Neural cell (in vitro differentiated cells): ENCODE measurements at regions not wholly inside any gene's neighbourhood (a gene's known extent, or its start where the extent isn't known, plus 50 kb on each side); places are given as distances from the start of the nearest gene placed in this dataset.

ENCODE experiments used
- H2AFZ ChIP-seq: fragments of 200-600, 300-800 bp; sonication (generic), shearing (Covaris generic); 2 replicates; pipeline ENCODE4 v1.6.0; 2014; ENCODE audit warnings: low read depth, mild to moderate bottlenecking, antibody characterized with exemption, low read length, moderate library complexity
- H3F3A ChIP-seq: fragments of 200-600 bp; shearing (Covaris generic); 2 replicates; pipeline ENCODE4 v1.6.1; 2016; ENCODE audit warnings: mild to moderate bottlenecking, moderate library complexity, mixed read lengths, antibody characterized with exemption, low read length; ENCODE audit not compliant: insufficient read depth, poor library complexity, severe bottlenecking
- H3K27ac ChIP-seq: fragments of 200-600, 300-800 bp; sonication (generic), shearing (Covaris generic); 2 replicates; pipeline ENCODE4 v1.5.1; 2014; ENCODE audit warnings: mild to moderate bottlenecking, low read length, moderate library complexity
- H3K27me3 ChIP-seq: fragments of 300-800, 200-600 bp; sonication (generic), shearing (Covaris generic); 2 replicates; pipeline ENCODE4 v1.6.0; 2014; ENCODE audit warnings: mild to moderate bottlenecking, low read depth, low read length, moderate library complexity; ENCODE audit not compliant: insufficient read depth
- H3K36me3 ChIP-seq: fragments of 300-800, 200-600 bp; sonication (generic), shearing (Covaris generic); 2 replicates; pipeline ENCODE4 v1.5.1; 2014; ENCODE audit warnings: mild to moderate bottlenecking, antibody characterized with exemption, low read length, moderate library complexity; ENCODE audit not compliant: insufficient read depth
- H3K4me2 ChIP-seq: fragments of 300-800, 200-600 bp; sonication (generic), shearing (Covaris generic); 2 replicates; pipeline ENCODE4 v1.6.0; 2014; ENCODE audit warnings: mild to moderate bottlenecking, low read length
- H3K4me3 ChIP-seq: fragments of 300-800, 200-600 bp; sonication (generic), shearing (Covaris generic); 2 replicates; pipeline ENCODE4 v1.5.1; 2014; ENCODE audit warnings: mild to moderate bottlenecking, low read length, moderate library complexity
- H3K79me2 ChIP-seq: fragments of 200-600 bp; shearing (Covaris generic); replicated peaks from 2 replicates; pipeline ENCODE4 v1.6.0; 2014; ENCODE audit warnings: mild to moderate bottlenecking, low read length, moderate library complexity; ENCODE audit not compliant: insufficient read depth
- H3K9ac ChIP-seq: fragments of 300-800, 200-600 bp; sonication (generic), shearing (Covaris generic); 2 replicates; pipeline ENCODE4 v1.6.1; 2016; ENCODE audit warnings: mild to moderate bottlenecking, low read length, mixed read lengths
- H3K9me2 ChIP-seq: fragments of 200-600 bp; shearing (Covaris generic); 2 replicates; pipeline ENCODE4 v1.6.1; 2016; ENCODE audit warnings: mild to moderate bottlenecking, low read length, mixed read lengths; ENCODE audit not compliant: insufficient read depth
- H3K9me3 ChIP-seq: fragments of 200-600, 300-800 bp; sonication (generic), shearing (Covaris generic); 2 replicates; pipeline ENCODE4 v1.6.1; 2016; ENCODE audit warnings: mild to moderate bottlenecking, mixed run types, low read length, moderate library complexity, mixed read lengths
- H4K20me1 ChIP-seq: fragments of 200-600 bp; shearing (Covaris generic); 2 replicates; pipeline ENCODE4 v1.6.1; 2016; ENCODE audit warnings: mild to moderate bottlenecking, mixed run types; ENCODE audit not compliant: insufficient read depth
- CTCF ChIP-seq: fragments of 450-650 bp; IDR thresholded peaks from 2 replicates; pipeline ENCODE4 v1.5.1; 2014; ENCODE audit warnings: antibody characterized with exemption, mild to moderate bottlenecking, moderate library complexity; ENCODE audit not compliant: poor library complexity, severe bottlenecking
- EP300 ChIP-seq: fragments of 450-650 bp; conservative IDR thresholded peaks from 2 replicates; pipeline ENCODE4 v1.6.1; 2014; ENCODE audit warnings: antibody characterized with exemption, mild to moderate bottlenecking, moderate library complexity; ENCODE audit not compliant: poor library complexity, severe bottlenecking
- EZH2 ChIP-seq: fragments of 200-600, 300-800 bp; shearing (Covaris generic), sonication (generic); IDR thresholded peaks from 2 replicates; pipeline ENCODE4 v1.6.1; 2014; ENCODE audit warnings: antibody characterized with exemption, low read length, borderline replicate concordance, mild to moderate bottlenecking; ENCODE audit not compliant: insufficient read depth, poor library complexity, severe bottlenecking
- MXI1 ChIP-seq: fragments of 450-650 bp; conservative IDR thresholded peaks from 2 replicates; pipeline ENCODE4 v1.6.1; 2014; ENCODE audit warnings: antibody characterized with exemption, mild to moderate bottlenecking; ENCODE audit not compliant: poor library complexity, severe bottlenecking
- POLR2AphosphoS5 ChIP-seq: IDR thresholded peaks from 2 replicates; pipeline ENCODE4 v1.6.1; 2012
- RAD21 ChIP-seq: fragments of 450-650 bp; conservative IDR thresholded peaks from 2 replicates; pipeline ENCODE4 v1.6.1; 2014; ENCODE audit warnings: antibody characterized with exemption, mild to moderate bottlenecking, moderate library complexity
- REST ChIP-seq: IDR thresholded peaks from 2 replicates; pipeline ENCODE4 v1.6.1; 2012; ENCODE audit warnings: borderline replicate concordance
- SMC3 ChIP-seq: fragments of 450-650 bp; conservative IDR thresholded peaks from 2 replicates; pipeline ENCODE4 v1.6.1; 2014; ENCODE audit warnings: antibody characterized with exemption, mild to moderate bottlenecking, moderate library complexity; ENCODE audit not compliant: poor library complexity
- TAF1 ChIP-seq: IDR thresholded peaks from 2 replicates; pipeline ENCODE4 v1.6.1; 2012; ENCODE audit warnings: low read depth

DNA sequence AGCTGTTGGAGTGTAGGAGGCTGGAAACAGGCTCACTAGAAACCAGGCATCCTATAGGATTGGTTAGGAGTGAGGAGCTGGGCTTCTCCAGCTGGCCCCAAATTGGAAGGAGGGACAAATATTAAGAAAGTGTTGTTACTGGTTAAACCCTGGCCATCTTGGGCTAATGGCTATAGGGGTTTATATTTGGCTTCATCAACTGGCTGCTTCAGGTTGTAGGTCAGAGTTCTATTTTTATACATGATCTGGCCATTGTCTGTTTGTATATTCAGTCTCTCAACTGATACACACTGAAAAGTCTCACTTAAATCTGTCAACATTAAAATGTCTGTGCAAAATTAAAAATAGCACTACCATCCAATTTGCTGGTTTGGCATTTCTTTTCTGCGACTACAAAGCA, 70.2 kb upstream of the ARRDC4 start:
- H3K79me2 ChIP-seq, result no peaks in the 10 kb centered on the region
- no peak overlapping the region for H3K4me3 ChIP-seq

DNA sequence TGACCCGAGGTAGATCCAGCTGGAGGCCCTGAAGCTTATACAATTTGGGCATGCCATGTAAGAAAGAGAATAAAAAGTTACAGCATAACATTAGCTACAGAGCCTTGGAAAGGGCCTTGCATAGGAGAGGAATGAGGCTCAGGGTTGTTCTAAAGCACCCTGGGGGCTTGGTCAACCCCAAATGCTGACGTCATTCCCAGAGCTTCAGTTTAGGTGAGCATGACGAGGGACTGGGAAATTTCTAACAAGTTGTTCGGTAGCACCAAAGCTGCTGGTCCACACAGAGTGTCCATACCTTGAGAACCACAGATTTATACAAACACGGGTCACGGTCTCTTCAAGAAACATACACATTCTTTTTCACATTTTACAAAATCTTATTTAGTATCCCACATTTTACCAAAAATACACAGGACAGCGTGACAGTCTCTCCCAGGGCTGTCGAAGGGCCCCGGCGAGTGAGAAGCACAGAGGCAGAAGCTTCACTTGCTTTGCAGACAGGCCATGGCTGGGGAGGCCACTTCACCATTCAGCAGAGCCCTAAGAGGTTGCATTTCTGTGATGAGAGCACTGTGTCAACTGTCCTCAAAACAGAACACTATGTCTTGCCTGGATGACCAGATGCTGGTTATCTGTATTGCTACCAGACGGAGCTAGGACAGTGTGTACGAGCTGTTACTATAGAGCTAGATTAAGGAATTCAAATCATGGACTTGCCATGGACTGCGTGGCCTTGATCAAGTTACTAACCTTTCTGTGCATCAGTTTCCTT, 68.2 kb upstream of the ARRDC4 start:
- no peaks in the 10 kb centered on the region for H4K20me1 ChIP-seq
- no peaks in the 10 kb centered on the region for H3F3A ChIP-seq
- no peak for TF ChIP-seq REST
- no peak for TF ChIP-seq CTCF
- TF ChIP-seq POLR2AphosphoS5, result no peak
- TF ChIP-seq TAF1, result no peak
- TF ChIP-seq MXI1, result no peak
- no peak for TF ChIP-seq RAD21

More for the DNA sequence above, 70.2 kb upstream of the ARRDC4 start:
- Histone ChIP-seq H3K27me3 (no peaks in the 10 kb centered on the region), H4K20me1 (no peaks in the 10 kb centered on the region), H3K36me3 (no peaks in the 10 kb centered on the region), H3K9me2 (no peaks in the 10 kb centered on the region), H3F3A (no peaks in the 10 kb centered on the region), H3K27ac (no peak overlapping the region), H2AFZ (no peak overlapping the region), H3K9me3 (no peaks in the 10 kb centered on the region), H3K4me2 (no peak overlapping the region), H3K9ac (no peak overlapping the region)
- TF ChIP-seq MXI1, result no peak
- TF ChIP-seq EZH2, result no peak
- TF ChIP-seq REST, result no peak
- no peak for TF ChIP-seq POLR2AphosphoS5
- no peak for TF ChIP-seq EP300
- TF ChIP-seq RAD21, result no peak
- no peak for TF ChIP-seq CTCF
- TF ChIP-seq SMC3, result no peak
- no peak for TF ChIP-seq TAF1

More for the DNA sequence above, 68.2 kb upstream of the ARRDC4 start:
- H3K4me3 ChIP-seq, result no peak overlapping the region
- no peak overlapping the region for H3K4me2 ChIP-seq
- H3K27ac ChIP-seq, result no peak overlapping the region
- no peaks in the 10 kb centered on the region for H3K9me2 ChIP-seq
- no peaks in the 10 kb centered on the region for H3K79me2 ChIP-seq
- no peaks in the 10 kb centered on the region for H3K36me3 ChIP-seq
- H2AFZ ChIP-seq, result no peak overlapping the region
- H3K27me3 ChIP-seq, result no peaks in the 10 kb centered on the region
- H3K9me3 ChIP-seq, result no peaks in the 10 kb centered on the region
- no peak overlapping the region for H3K9ac ChIP-seq
